GM18511 (cell line): ENCODE measurements at regions not wholly inside any gene's neighbourhood (a gene's known extent, or its start where the extent isn't known, plus 50 kb on each side); places are given as distances from the start of the nearest gene placed in this dataset.

Experiments used
- ATAC-seq: cut with Tn5 transposase; IDR thresholded peaks from one replicate; pipeline ENCODE4 v1.9.1; 2021; ENCODE audit warnings: mild to moderate bottlenecking, moderate library complexity; ENCODE audit not compliant: unreplicated experiment

- ATAC-seq: no peak
These were observed 59.9 kb upstream of the ZFR start for GRCh38 chr5:32504329-32504988.

GRCh38 chr5:32503261-32503660, 58.7 kb upstream of the ZFR start:
- no peak for ATAC-seq

GRCh38 chr5:32501071-32502002, 56.8 kb upstream of the ZFR start:
- ATAC-seq: no peak

- ATAC-seq: no peak
These were observed 55.6 kb upstream of the ZFR start for GRCh38 chr5:32500181-32500580.

GRCh38 chr5:32499261-32499660, 54.7 kb upstream of the ZFR start:
- ATAC-seq: no peak

- ATAC-seq: no peak
These were observed 53.9 kb upstream of the ZFR start for GRCh38 chr5:32498484-32498883.

GRCh38 chr5:32496104-32496503, 51.6 kb upstream of the ZFR start:
- no peak for ATAC-seq

GRCh38 chr5:32494827-32495226, 50.3 kb upstream of the ZFR start:
- no peak for ATAC-seq
